ENCODE measurements at regions not wholly inside any gene's neighbourhood (a gene's known extent, or its start where the extent isn't known, plus 50 kb on each side); places are given as distances from the start of the nearest gene placed in this dataset.

GRCh38 chr5:118257066-118257465, 731.3 kb downstream of the DTWD2 start:
- Histone ChIP-seq H3K4me2 (ENCODE audit: low read length) (no peak overlapping the region), H3K4me1 (ENCODE audit: control insufficient read depth, low read length) (no peaks in the 10 kb centered on the region), H3F3A (ENCODE audit: control insufficient read depth, insufficient read depth) (no peaks in the 10 kb centered on the region)

GRCh38 chr5:118253225-118254061, 734.9 kb downstream of the DTWD2 start:
- TF ChIP-seq EZH2phosphoT487 (IDR thresholded peaks at IDR 0.05; ENCODE audit: borderline replicate concordance, low read length), result no peak
- no peak for TF ChIP-seq CTCF (IDR thresholded peaks at IDR 0.05; ENCODE audit: low read depth, low read length, poor library complexity, severe bottlenecking)
- Histone ChIP-seq H4K20me1 (ENCODE audit: control insufficient read depth, insufficient read depth, low read depth, low read length) (no peaks in the 10 kb centered on the region), H3K4me1 (ENCODE audit: control insufficient read depth, low read length) (peaks cover 16% of the 10 kb centered on the region), H3K4me3 (ENCODE audit: low read length) (no peak overlapping the region), H3K79me2 (ENCODE audit: control insufficient read depth, low read length) (no peaks in the 10 kb centered on the region), H3F3A (ENCODE audit: control insufficient read depth, insufficient read depth) (peaks cover 9% of the 10 kb centered on the region; the same call in 1 of the 2 replicates), H3K9me2 (replicated peaks; ENCODE audit: control insufficient read depth, low read length) (no peaks in the 10 kb centered on the region), H3K27ac (ENCODE audit: low read depth, low read length) (no peak overlapping the region), H3K27me3 (ENCODE audit: control insufficient read depth, low read length) (peaks cover 20% of the 10 kb centered on the region), H3K9me3 (ENCODE audit: control insufficient read depth, insufficient read depth, low read length) (0 out of 2 replicates have a peak, but pooled peaks cover 7% of the 10 kb centered on the region), H3K36me3 (ENCODE audit: control insufficient read depth, low read length) (no peaks in the 10 kb centered on the region), H3K4me2 (ENCODE audit: low read length) (no peak overlapping the region)

More at GRCh38 chr5:118257066-118257465, 731.3 kb downstream of the DTWD2 start:
- no peaks in the 10 kb centered on the region for H3K79me2 ChIP-seq (ENCODE audit: control insufficient read depth, low read length)
- H3K27ac ChIP-seq (ENCODE audit: low read depth, low read length), result no peak overlapping the region
- H3K36me3 ChIP-seq (ENCODE audit: control insufficient read depth, low read length), result no peaks in the 10 kb centered on the region
- H3K4me3 ChIP-seq (ENCODE audit: low read length), result no peak overlapping the region
- peaks cover 14% of the 10 kb centered on the region for H3K27me3 ChIP-seq (ENCODE audit: control insufficient read depth, low read length)
- no peak for TF ChIP-seq EZH2phosphoT487 (IDR thresholded peaks at IDR 0.05; ENCODE audit: borderline replicate concordance, low read length)
- no peak for TF ChIP-seq CTCF (IDR thresholded peaks at IDR 0.05; ENCODE audit: low read depth, low read length, poor library complexity, severe bottlenecking)
- no peaks in the 10 kb centered on the region for H3K9me2 ChIP-seq (replicated peaks; ENCODE audit: control insufficient read depth, low read length)
- H3K9me3 ChIP-seq (ENCODE audit: control insufficient read depth, insufficient read depth, low read length), result no peaks in the 10 kb centered on the region
- no peaks in the 10 kb centered on the region for H4K20me1 ChIP-seq (ENCODE audit: control insufficient read depth, insufficient read depth, low read depth, low read length)

- Histone ChIP-seq H3K4me2 (ENCODE audit: low read length) (peak overlapping the region; percentile 34), H4K20me1 (ENCODE audit: control insufficient read depth, insufficient read depth, low read depth, low read length) (no peaks in the 10 kb centered on the region), H3K4me1 (ENCODE audit: control insufficient read depth, low read length) (peaks cover 20% of the 10 kb centered on the region)
These were observed 739.0 kb downstream of the DTWD2 start for GRCh38 chr5:118249386-118249785.

More at GRCh38 chr5:118249386-118249785, 739.0 kb downstream of the DTWD2 start:
- Histone ChIP-seq H3K4me3 (ENCODE audit: low read length) (peak overlapping the region; percentile 5; the same call in 1 of the 2 replicates), H3K27ac (ENCODE audit: low read depth, low read length) (0 out of 2 replicates have a peak overlapping the region, but pooled peaks have one; percentile 18), H3K9me3 (ENCODE audit: control insufficient read depth, insufficient read depth, low read length) (peaks cover 16% of the 10 kb centered on the region; the same call in 1 of the 2 replicates), H3K27me3 (ENCODE audit: control insufficient read depth, low read length) (peaks cover 19% of the 10 kb centered on the region), H3F3A (ENCODE audit: control insufficient read depth, insufficient read depth) (peaks cover 9% of the 10 kb centered on the region; the same call in 1 of the 2 replicates), H3K79me2 (ENCODE audit: control insufficient read depth, low read length) (no peaks in the 10 kb centered on the region), H3K9me2 (replicated peaks; ENCODE audit: control insufficient read depth, low read length) (no peaks in the 10 kb centered on the region), H3K36me3 (ENCODE audit: control insufficient read depth, low read length) (no peaks in the 10 kb centered on the region)
- TF ChIP-seq CTCF (IDR thresholded peaks at IDR 0.05; ENCODE audit: low read depth, low read length, poor library complexity, severe bottlenecking) (no peak), EZH2phosphoT487 (IDR thresholded peaks at IDR 0.05; ENCODE audit: borderline replicate concordance, low read length) (peak; percentile 64; the same call in 1 of the 2 replicates)
